ENCODE measurements at regions not wholly inside any gene's neighbourhood (a gene's known extent, or its start where the extent isn't known, plus 50 kb on each side); places are given as distances from the start of the nearest gene placed in this dataset.

GRCh38 chr1:22217811-22218460 is 75.0 kb upstream of the WNT4 start:
- TF ChIP-seq CTCF (IDR thresholded peaks at IDR 0.05; ENCODE audit: low read length) (no peak), EZH2 (IDR thresholded peaks at IDR 0.05; ENCODE audit: borderline replicate concordance, low read length) (no peak)

Data from OCI-LY1 (cell line).